Renal cortical epithelial cell (primary cell): ENCODE measurements at regions not wholly inside any gene's neighbourhood (a gene's known extent, or its start where the extent isn't known, plus 50 kb on each side); places are given as distances from the start of the nearest gene placed in this dataset.
A peak's percentile ranks its signal among the peaks of the same experiment; 100 is the strongest.

ENCODE experiments used
- DNase-seq: peaks from one replicate; pipeline ENCODE4 v3.0.0-alpha.2; 2011; ENCODE audit warnings: low read depth

GRCh38 chr2:136373841-136374240 lies 255.9 kb upstream of the CXCR4 start:
- no peak for DNase-seq

GRCh38 chr2:136373029-136373428 lies 255.1 kb upstream of the CXCR4 start:
- no peak for DNase-seq

- DNase-seq: peak; percentile 56
Observed at GRCh38 chr2:136363900-136364299, 246.0 kb upstream of the CXCR4 start.

GRCh38 chr2:136363470-136363869 lies 245.5 kb upstream of the CXCR4 start:
- DNase-seq: no peak

GRCh38 chr2:136362676-136363390 lies 244.9 kb upstream of the CXCR4 start:
- DNase-seq: peak; percentile 65

GRCh38 chr2:136361521-136361920 lies 243.6 kb upstream of the CXCR4 start:
- DNase-seq: no peak

- DNase-seq: no peak
Observed at GRCh38 chr2:136360790-136361189, 242.8 kb upstream of the CXCR4 start.

- DNase-seq: no peak
Observed at GRCh38 chr2:136359121-136359965, 241.4 kb upstream of the CXCR4 start.

- no peak for DNase-seq
Observed at GRCh38 chr2:136358576-136358975, 240.6 kb upstream of the CXCR4 start.

- no peak for DNase-seq
Observed at GRCh38 chr2:136357007-136357380, 239.0 kb upstream of the CXCR4 start.

- DNase-seq: peak; percentile 40
Observed at GRCh38 chr2:136356125-136357006, 238.4 kb upstream of the CXCR4 start.

GRCh38 chr2:136351684-136352083 lies 233.7 kb upstream of the CXCR4 start:
- DNase-seq: no peak

- DNase-seq: no peak
Observed at GRCh38 chr2:136347981-136348380, 230.0 kb upstream of the CXCR4 start.

GRCh38 chr2:136344339-136344738 lies 226.4 kb upstream of the CXCR4 start:
- no peak for DNase-seq

- DNase-seq: no peak
Observed at GRCh38 chr2:136342138-136342537, 224.2 kb upstream of the CXCR4 start.

- DNase-seq: no peak
Observed at GRCh38 chr2:136334967-136335366, 217.0 kb upstream of the CXCR4 start.

- DNase-seq: no peak
Observed at GRCh38 chr2:136332436-136333095, 214.6 kb upstream of the CXCR4 start.

GRCh38 chr2:136331226-136331625 lies 213.3 kb upstream of the CXCR4 start:
- no peak for DNase-seq

- DNase-seq: no peak
Observed at GRCh38 chr2:136328207-136328795, 210.4 kb upstream of the CXCR4 start.

- peak; percentile 44 for DNase-seq
Observed at GRCh38 chr2:136327162-136327852, 209.4 kb upstream of the CXCR4 start.
